Central memory CD8-positive, alpha-beta T cell (primary cell): ENCODE measurements at regions not wholly inside any gene's neighbourhood (a gene's known extent, or its start where the extent isn't known, plus 50 kb on each side); places are given as distances from the start of the nearest gene placed in this dataset.
"Not testable (repeated sequence)": the region's sequence is repeated elsewhere in the genome, so short reads cannot be mapped to it uniquely, and the experiment has no call there.

ENCODE experiments used
- ATAC-seq: fragments of 150-1000 bp; cut with Tn5 transposase; replicated peaks from 2 replicates; pipeline ENCODE4 v1.10.0; 2022; ENCODE audit warnings: mild to moderate bottlenecking, moderate FRiP score, moderate number of reproducible peaks; ENCODE audit not compliant: poor library complexity, severe bottlenecking; ENCODE audit errors: extremely low read depth
- DNase-seq, 2 donors: peaks; one replicate each; pipeline ENCODE4 v3.0.0; 2021; ENCODE audit warnings: low spot score in 2 of 2
- H3K27ac Mint-ChIP-seq: one replicate; pipeline ENCODE4 v1.8.0; 2022; ENCODE audit warnings: low read depth, mild to moderate bottlenecking, moderate library complexity, mixed read lengths
- H3K27me3 Mint-ChIP-seq: one replicate; pipeline ENCODE4 v1.8.0; 2022; ENCODE audit warnings: mixed read lengths
- H3K36me3 Mint-ChIP-seq: one replicate; pipeline ENCODE4 v1.8.0; 2022; ENCODE audit warnings: mild to moderate bottlenecking, moderate library complexity, mixed read lengths; ENCODE audit not compliant: insufficient read depth
- H3K4me1 Mint-ChIP-seq: one replicate; pipeline ENCODE4 v1.8.0; 2022; ENCODE audit warnings: mixed read lengths
- H3K4me3 Mint-ChIP-seq: one replicate; pipeline ENCODE4 v1.8.0; 2022; ENCODE audit warnings: mild to moderate bottlenecking, moderate library complexity, mixed read lengths
- H3K9me3 Mint-ChIP-seq: one replicate; pipeline ENCODE4 v1.8.0; 2022; ENCODE audit warnings: mixed read lengths

DNA sequence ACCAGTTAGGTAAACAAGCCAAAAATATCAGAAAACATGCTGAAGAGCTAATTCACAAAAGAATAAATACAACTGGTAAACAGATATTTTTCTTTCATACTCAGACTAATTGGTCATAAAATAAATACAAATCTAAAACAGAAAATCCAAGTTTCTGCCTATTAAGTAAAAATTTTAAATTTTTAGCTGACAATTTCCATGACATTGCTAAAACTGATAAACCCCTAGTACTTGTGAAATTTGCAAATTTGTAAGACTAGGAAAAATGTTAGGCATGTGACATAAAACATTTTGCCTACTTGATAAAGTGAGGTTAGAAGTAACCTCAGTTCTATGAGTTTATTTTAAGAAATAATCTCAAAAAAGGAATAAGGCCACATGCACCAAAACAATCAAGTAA is 356.1 kb downstream of the LRATD1 start:
- H3K4me1 Mint-ChIP-seq, result no peaks in the 10 kb centered on the region
- H3K27me3 Mint-ChIP-seq, result peaks cover 38% of the 10 kb centered on the region
- H3K27ac Mint-ChIP-seq, result no peak overlapping the region
- no peaks in the 10 kb centered on the region for H3K36me3 Mint-ChIP-seq
- DNase-seq, result no peak
- H3K4me3 Mint-ChIP-seq, result no peak overlapping the region
- H3K9me3 Mint-ChIP-seq, result no peaks in the 10 kb centered on the region
- ATAC-seq, result no peak

DNA sequence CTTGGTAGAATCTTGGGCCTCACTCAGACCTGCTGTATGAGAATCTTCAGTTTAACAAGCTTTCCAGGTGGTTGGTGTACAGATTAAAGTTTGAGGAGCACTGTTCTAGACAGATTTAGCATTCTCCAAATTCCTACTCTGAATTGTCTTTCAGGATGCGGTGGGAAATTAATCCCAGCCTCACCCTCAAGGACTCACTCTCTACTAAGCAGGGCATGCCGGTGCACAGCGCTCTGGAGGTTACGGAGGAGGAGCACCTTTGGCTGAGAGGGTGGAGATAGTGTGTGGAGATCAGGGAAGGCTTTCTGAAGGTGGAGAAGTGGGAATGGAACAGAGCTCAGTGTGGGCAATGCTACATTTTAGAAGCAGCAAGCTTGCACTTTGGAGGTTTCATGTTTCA is 359.2 kb downstream of the LRATD1 start:
- ATAC-seq, result no peak

DNA sequence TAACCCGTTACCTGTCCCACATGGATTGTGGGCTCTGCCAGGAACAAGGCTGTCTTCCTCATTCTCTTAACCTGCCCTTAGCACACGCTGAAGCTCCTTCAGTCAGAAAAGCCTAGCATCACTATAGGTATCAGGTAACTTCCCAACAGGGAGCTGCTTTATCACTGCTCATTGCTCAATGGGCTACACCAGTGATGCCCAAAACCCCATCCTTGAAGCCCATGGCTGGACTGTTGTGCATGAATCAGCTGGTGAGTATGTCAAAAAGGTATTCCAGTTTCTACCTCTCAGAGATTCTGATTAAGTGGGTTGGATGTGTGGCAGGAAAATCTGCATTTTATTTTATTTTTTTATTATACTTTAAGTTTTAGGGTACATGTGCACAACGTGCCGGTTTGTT is 362.2 kb downstream of the LRATD1 start:
- no peak for ATAC-seq
- H3K9me3 Mint-ChIP-seq, result no peaks in the 10 kb centered on the region
- no peak overlapping the region for H3K4me3 Mint-ChIP-seq
- H3K27me3 Mint-ChIP-seq, result peaks cover 17% of the 10 kb centered on the region
- no peaks in the 10 kb centered on the region for H3K36me3 Mint-ChIP-seq
- no peaks in the 10 kb centered on the region for H3K4me1 Mint-ChIP-seq
- no peak for DNase-seq
- no peak overlapping the region for H3K27ac Mint-ChIP-seq

More for the DNA sequence above, 359.2 kb downstream of the LRATD1 start:
- no peak for DNase-seq
- Mint-ChIP-seq H3K9me3 (no peaks in the 10 kb centered on the region), H3K27me3 (peaks cover 27% of the 10 kb centered on the region), H3K4me3 (no peak overlapping the region), H3K36me3 (no peaks in the 10 kb centered on the region), H3K4me1 (no peaks in the 10 kb centered on the region), H3K27ac (no peak overlapping the region)

DNA sequence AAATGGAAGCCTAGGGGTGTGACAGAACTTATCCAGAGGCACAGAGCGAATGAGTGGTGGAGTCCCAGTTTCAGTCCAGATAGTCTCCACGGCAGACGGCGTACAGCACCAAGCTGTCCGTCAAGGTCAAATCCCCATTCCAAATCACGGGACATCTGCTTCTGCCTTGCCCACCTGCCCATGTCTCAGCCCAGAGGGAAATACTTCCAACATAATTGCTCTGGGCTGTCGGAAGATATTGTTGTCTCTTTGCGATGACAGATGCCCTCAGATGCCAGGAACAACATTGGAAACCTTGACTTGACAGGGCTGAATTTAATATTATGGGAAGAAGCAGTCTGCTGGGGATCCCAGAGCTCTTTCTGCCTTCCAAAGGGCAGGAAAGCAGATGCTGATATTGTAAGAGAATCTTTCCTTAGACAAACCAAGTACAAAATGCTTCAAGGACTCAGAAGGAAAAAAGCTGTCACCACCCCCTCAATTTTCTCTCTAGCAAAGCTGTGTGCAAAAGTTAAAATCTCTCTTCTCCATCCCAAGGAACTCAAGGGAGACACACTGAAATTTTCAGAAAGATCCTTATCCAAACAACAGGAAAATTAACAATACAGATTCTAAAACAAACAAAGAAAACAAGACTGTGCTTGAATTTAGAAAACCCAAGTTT is 364.0 kb downstream of the LRATD1 start:
- Mint-ChIP-seq H3K4me3 (no peak overlapping the region), H3K4me1 (no peaks in the 10 kb centered on the region), H3K36me3 (no peaks in the 10 kb centered on the region), H3K27me3 (peaks cover 17% of the 10 kb centered on the region), H3K9me3 (no peaks in the 10 kb centered on the region), H3K27ac (no peak overlapping the region)
- ATAC-seq (no peak), DNase-seq (no peak)

DNA sequence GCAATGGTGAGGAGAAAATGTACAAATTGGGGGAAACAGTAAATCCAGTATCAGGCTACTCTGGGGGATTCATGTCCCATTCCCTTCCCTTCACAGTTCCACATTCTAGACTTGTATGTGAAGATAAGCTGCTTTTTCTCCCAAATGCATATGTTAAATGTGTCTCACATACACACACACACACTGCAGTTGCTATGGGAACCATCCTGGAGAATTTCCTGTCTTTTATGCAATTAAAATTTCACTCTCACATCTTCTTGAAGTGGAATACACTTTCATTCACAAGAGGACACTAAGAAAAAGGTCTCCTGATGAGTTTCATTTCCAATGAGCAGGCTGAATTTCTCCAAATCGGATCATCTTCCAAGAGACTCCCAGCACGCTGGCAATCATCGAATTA is 366.0 kb downstream of the LRATD1 start:
- ATAC-seq (no peak), DNase-seq (no peak)
- Mint-ChIP-seq H3K4me1 (no peaks in the 10 kb centered on the region), H3K27me3 (peaks cover 17% of the 10 kb centered on the region), H3K9me3 (no peaks in the 10 kb centered on the region), H3K27ac (no peak overlapping the region), H3K4me3 (no peak overlapping the region), H3K36me3 (no peaks in the 10 kb centered on the region)

DNA sequence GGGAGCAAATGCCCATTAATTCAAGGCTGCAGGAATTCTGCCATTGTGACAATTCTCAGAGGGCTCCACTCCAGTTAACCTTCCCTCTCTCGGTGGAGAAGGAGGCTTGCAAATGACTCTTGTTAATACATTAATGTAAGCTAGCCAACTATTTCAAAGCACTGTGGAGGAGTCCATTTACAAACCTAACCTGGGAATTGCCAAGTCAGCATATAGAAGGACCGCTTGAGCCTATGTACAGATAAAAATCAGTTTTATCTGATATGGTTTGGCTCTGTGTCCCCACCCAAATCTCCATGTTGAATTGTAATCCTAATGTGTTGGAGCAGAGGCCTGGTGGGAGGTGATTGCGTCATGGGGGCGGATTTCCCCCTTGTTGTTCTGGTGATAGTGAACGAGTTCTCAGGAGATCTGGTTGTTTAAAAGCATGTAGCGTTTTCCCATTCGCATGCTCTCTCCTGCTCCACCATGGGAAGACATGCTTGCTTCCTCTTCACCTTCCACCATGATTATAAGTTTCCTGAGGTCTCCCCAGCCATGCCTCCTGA is 366.7 kb downstream of the LRATD1 start:
- H3K27me3 Mint-ChIP-seq, result peaks cover 17% of the 10 kb centered on the region
- DNase-seq (no peak), ATAC-seq (no peak)
- H3K27ac Mint-ChIP-seq, result no peak overlapping the region
- no peak overlapping the region for H3K4me3 Mint-ChIP-seq
- no peaks in the 10 kb centered on the region for H3K36me3 Mint-ChIP-seq
- no peaks in the 10 kb centered on the region for H3K4me1 Mint-ChIP-seq
- no peaks in the 10 kb centered on the region for H3K9me3 Mint-ChIP-seq

DNA sequence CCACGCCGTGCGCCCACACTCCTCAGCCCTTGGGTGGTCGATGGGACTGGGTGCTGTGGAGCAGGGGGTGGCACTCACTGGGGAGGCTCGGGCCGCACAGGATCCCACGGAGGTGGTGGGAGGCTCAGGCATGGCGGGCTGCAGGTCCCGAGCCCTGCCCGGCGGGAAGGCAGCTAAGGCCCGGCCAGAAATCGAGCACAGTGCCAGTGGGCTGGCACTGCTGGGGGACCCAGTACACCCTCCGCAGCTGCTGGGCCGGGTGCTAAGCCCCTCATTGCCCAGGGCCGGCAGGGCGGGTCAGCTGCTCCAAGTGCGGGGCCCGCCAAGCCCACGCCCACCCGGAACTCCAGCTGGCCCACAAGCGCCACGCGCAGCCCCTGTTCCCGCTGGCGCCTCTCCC is 370.0 kb downstream of the LRATD1 start:
- not testable (repeated sequence) for H3K9me3 Mint-ChIP-seq, H3K27me3 Mint-ChIP-seq, H3K4me1 Mint-ChIP-seq, DNase-seq, H3K36me3 Mint-ChIP-seq, H3K27ac Mint-ChIP-seq, H3K4me3 Mint-ChIP-seq, ATAC-seq

DNA sequence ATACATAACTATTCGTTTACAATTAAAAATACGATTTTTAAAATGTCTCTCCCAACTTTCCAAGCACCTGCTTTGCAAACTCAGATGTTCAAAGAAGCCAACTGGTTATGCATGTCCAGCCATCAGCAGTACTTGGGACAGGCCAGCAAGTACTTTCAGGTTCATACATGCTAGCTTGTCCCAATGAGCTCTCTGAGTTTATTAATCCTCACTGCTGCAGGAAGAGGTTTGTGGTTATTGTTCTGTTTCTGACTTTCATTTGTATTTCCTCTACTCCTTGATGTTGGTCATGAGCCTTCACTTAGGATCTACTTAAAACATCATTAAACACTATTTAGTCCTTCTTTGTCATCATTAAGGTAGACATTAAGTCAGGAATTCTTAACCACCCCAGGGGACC is 374.1 kb downstream of the LRATD1 start:
- Mint-ChIP-seq H3K27ac (no peak overlapping the region), H3K4me1 (peaks cover 10% of the 10 kb centered on the region), H3K4me3 (no peak overlapping the region), H3K27me3 (peaks cover 9% of the 10 kb centered on the region), H3K9me3 (peaks cover 3% of the 10 kb centered on the region), H3K36me3 (no peaks in the 10 kb centered on the region)
- DNase-seq, result no peak
- no peak for ATAC-seq

DNA sequence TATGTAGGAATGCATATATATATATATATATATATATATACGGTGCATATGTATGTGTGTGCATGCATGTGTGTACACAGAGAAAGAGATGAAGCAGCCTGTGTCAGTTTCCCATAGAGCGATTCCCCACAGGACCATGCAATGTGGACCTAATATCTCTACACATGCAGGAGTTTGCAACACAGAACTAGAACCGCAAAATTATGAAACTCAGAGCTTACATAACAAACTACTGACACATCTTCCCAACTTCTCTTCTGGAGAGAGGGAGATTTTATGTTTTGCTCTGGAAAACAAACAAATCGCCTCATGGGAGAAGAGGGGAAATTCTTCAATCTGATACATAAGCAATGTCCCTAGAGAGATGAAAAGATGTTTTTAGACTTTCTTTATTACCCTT is 377.2 kb downstream of the LRATD1 start:
- H3K27ac Mint-ChIP-seq, result no peak overlapping the region
- peaks cover 10% of the 10 kb centered on the region for H3K4me1 Mint-ChIP-seq
- H3K36me3 Mint-ChIP-seq, result no peaks in the 10 kb centered on the region
- peaks cover 11% of the 10 kb centered on the region for H3K9me3 Mint-ChIP-seq
- no peak for DNase-seq
- H3K27me3 Mint-ChIP-seq, result peaks cover 9% of the 10 kb centered on the region
- ATAC-seq, result no peak
- no peak overlapping the region for H3K4me3 Mint-ChIP-seq

DNA sequence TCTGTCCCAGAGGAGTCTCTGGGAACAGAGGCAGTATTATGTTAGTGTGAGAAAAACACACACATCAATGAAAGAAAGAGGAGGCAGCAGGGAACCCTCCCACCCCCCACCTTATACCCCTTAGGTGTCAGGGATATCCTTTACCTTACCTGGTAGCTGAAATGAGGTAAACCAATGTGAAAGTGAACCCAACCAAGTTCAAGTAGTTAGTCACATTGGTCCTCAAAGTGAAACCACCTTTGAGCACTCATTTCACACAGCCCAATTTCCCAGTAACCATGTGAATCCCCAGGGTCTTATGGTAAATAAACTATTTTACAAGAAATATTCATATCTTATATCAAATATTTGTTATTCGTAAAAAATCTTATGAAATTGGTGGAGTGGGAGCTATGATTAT is 377.8 kb downstream of the LRATD1 start:
- peaks cover 9% of the 10 kb centered on the region for H3K27me3 Mint-ChIP-seq
- no peak overlapping the region for H3K4me3 Mint-ChIP-seq
- DNase-seq (no peak), ATAC-seq (no peak)
- peaks cover 10% of the 10 kb centered on the region for H3K4me1 Mint-ChIP-seq
- no peak overlapping the region for H3K27ac Mint-ChIP-seq
- no peaks in the 10 kb centered on the region for H3K36me3 Mint-ChIP-seq
- H3K9me3 Mint-ChIP-seq, result peaks cover 11% of the 10 kb centered on the region

DNA sequence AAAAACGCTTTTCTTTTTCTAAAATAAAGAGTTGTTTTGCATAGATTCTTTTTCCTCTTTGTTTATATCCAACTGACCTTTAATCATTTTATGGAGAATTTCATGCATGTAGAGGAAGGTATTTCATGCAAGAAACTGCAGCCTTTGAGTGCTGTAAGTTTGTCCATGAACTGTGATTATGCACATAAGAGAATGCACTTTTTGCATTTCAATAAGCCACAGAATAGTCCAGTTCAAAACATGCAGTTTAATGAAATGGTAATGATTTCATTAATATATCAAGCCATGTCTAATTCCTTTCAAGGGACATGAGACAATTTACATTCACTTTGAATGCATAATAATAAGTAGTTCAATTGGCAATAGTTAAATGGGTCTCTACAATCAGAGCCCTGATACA is 386.3 kb downstream of the LRATD1 start:
- H3K4me1 Mint-ChIP-seq, result no peaks in the 10 kb centered on the region
- no peaks in the 10 kb centered on the region for H3K9me3 Mint-ChIP-seq
- H3K27me3 Mint-ChIP-seq, result no peaks in the 10 kb centered on the region
- no peak for ATAC-seq
- H3K4me3 Mint-ChIP-seq, result no peak overlapping the region
- no peaks in the 10 kb centered on the region for H3K36me3 Mint-ChIP-seq
- no peak for DNase-seq
- no peak overlapping the region for H3K27ac Mint-ChIP-seq

DNA sequence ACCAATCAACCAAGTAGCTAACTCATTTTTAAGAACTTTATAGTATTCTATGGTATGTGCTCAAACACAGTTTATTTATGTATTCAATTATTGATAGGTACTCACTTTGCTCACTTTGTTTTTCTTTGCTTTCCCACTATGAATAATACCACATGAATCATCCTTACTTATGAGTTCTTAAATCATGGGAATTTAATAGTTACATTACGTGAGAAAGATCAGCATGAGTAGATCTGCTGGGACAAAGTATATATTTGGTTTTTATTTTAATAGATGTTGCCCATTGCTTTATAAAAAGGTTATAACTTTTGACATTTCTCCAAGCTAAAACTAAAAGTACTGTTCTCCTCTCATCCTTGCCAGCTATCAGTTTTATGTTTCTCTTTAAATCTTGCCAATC is 390.7 kb downstream of the LRATD1 start:
- Mint-ChIP-seq H3K36me3 (no peaks in the 10 kb centered on the region), H3K4me1 (no peaks in the 10 kb centered on the region)

DNA sequence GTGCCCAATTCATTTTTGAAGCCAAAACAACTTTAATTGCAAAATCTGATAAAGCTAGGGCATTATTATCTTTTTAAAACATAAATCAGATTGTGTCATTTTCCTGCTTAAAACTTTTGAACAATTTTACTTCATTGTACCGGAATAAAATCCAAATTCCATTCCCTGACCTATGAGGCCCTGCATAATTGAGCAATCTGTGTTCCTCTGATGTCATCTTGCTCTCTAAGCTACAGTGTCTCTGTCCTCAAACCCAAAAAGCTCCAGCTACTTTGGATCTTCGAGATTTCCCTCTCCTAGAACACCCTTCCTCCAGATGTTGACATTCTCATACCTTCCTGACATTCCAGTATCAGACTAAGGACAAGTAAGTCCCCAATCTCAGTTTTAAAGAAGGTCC is 395.9 kb downstream of the LRATD1 start:
- H3K4me1 Mint-ChIP-seq, result peaks cover 6% of the 10 kb centered on the region

More for the DNA sequence above, 390.7 kb downstream of the LRATD1 start:
- Mint-ChIP-seq H3K9me3 (no peaks in the 10 kb centered on the region), H3K27me3 (no peaks in the 10 kb centered on the region), H3K27ac (no peak overlapping the region), H3K4me3 (no peak overlapping the region)
- no peak for ATAC-seq
- DNase-seq, result no peak

More for the DNA sequence above, 395.9 kb downstream of the LRATD1 start:
- H3K27ac Mint-ChIP-seq, result no peak overlapping the region
- no peak overlapping the region for H3K4me3 Mint-ChIP-seq
- DNase-seq, result no peak
- no peaks in the 10 kb centered on the region for H3K36me3 Mint-ChIP-seq
- H3K9me3 Mint-ChIP-seq, result no peaks in the 10 kb centered on the region
- peaks cover 14% of the 10 kb centered on the region for H3K27me3 Mint-ChIP-seq
- ATAC-seq, result no peak
